ENCODE measurements at regions not wholly inside any gene's neighbourhood (a gene's known extent, or its start where the extent isn't known, plus 50 kb on each side); places are given as distances from the start of the nearest gene placed in this dataset.

- no peak for TF ChIP-seq CTCF (IDR thresholded peaks at IDR 0.05; ENCODE audit: low read depth, low read length, poor library complexity, severe bottlenecking)
- no peak for TF ChIP-seq EZH2phosphoT487 (IDR thresholded peaks at IDR 0.05; ENCODE audit: borderline replicate concordance, low read length)
Measured at GRCh38 chr12:62044450-62045135, 215.6 kb upstream of the USP15 start.

All from DOHH2 (cell line).